IMR-90 (cell line): ENCODE measurements at regions not wholly inside any gene's neighbourhood (a gene's known extent, or its start where the extent isn't known, plus 50 kb on each side); places are given as distances from the start of the nearest gene placed in this dataset.
A peak's percentile ranks its signal among the peaks of the same experiment; 100 is the strongest.

Experiments
- ATAC-seq: fragments of 200-7000 bp; cut with Tn5 transposase; 2 replicates; pipeline ENCODE4 v1.9.1; 2020; ENCODE audit warnings: low read depth, mild to moderate bottlenecking, moderate library complexity
- BruUV-seq: library from RNA; stranded (reverse); fragments of 400-500 nt; replicated peaks from 2 replicates; lab custom pipeline; 2021; lab: Mats Ljungman, UMichigan
- CTCF ChIA-PET: fragments of 300-600 bp; formaldehyde crosslinking; extraction: SDS; loops from one replicate; lab custom pipeline; 2021; ENCODE audit warnings: antibody characterized with exemption; lab: Yijun Ruan, JAX
- POLR2A ChIA-PET: fragments of 300-600 bp; sonication (Branson Sonifier 250); formaldehyde crosslinking; loops from one replicate; lab custom pipeline; 2022; ENCODE audit warnings: antibody characterized with exemption; ENCODE audit not compliant: unreplicated experiment; lab: Charles Lee
- DNase-seq: peaks from one replicate; pipeline ENCODE4 v3.0.0; 2013
- H2AFZ ChIP-seq: replicated peaks from 2 replicates; pipeline ENCODE3; 2013; ENCODE audit warnings: low read length, mild to moderate bottlenecking; ENCODE audit not compliant: poor library complexity
- H2AK5ac ChIP-seq: 2 replicates; pipeline ENCODE4 v1.6.1; 2013; ENCODE audit warnings: low read depth, low read length, inconsistent platforms
- H2AK9ac ChIP-seq: replicated peaks from 2 replicates; pipeline ENCODE3; 2013; ENCODE audit warnings: mild to moderate bottlenecking, low read depth, low read length, moderate library complexity; ENCODE audit not compliant: poor library complexity
- H2BK120ac ChIP-seq: 2 replicates; pipeline ENCODE4 v1.6.1; 2013; ENCODE audit warnings: low read depth, low read length, inconsistent platforms
- H2BK15ac ChIP-seq: 3 replicates; pipeline ENCODE4 v1.6.1; 2013; ENCODE audit warnings: low read depth, low read length, inconsistent platforms
- H2BK20ac ChIP-seq: 2 replicates; pipeline ENCODE4 v1.6.1; 2013; ENCODE audit warnings: low read depth, mild to moderate bottlenecking, inconsistent platforms, low read length, moderate library complexity
- H2BK5ac ChIP-seq: 2 replicates; pipeline ENCODE4 v1.6.1; 2013; ENCODE audit warnings: mild to moderate bottlenecking, low read depth, low read length, inconsistent platforms; ENCODE audit not compliant: poor library complexity, severe bottlenecking
- H3K14ac ChIP-seq: replicated peaks from 2 replicates; pipeline ENCODE4 v1.6.1; 2013; ENCODE audit warnings: low read depth, low read length, inconsistent platforms
- H3K18ac ChIP-seq: 2 replicates; pipeline ENCODE4 v1.6.1; 2013; ENCODE audit warnings: low read depth, low read length, control low read depth
- H3K23ac ChIP-seq: 2 replicates; pipeline ENCODE4 v1.6.1; 2013; ENCODE audit warnings: low read depth, low read length, inconsistent platforms
- H3K27ac ChIP-seq: 2 replicates; pipeline ENCODE4 v1.5.1; 2013; ENCODE audit warnings: mild to moderate bottlenecking, control low read depth, low read length; ENCODE audit not compliant: insufficient read depth
- H3K27me3 ChIP-seq: 2 replicates; pipeline ENCODE4 v1.6.1; 2013; ENCODE audit warnings: low read length; ENCODE audit not compliant: control insufficient read depth, insufficient read depth
- H3K36me3 ChIP-seq: 2 replicates; pipeline ENCODE4 v1.6.1; 2013; ENCODE audit warnings: low read length, mixed read lengths; ENCODE audit not compliant: control insufficient read depth, insufficient read depth
- H3K4ac ChIP-seq: 2 replicates; pipeline ENCODE4 v1.6.1; 2013; ENCODE audit warnings: low read depth, low read length, inconsistent platforms
- H3K4me1 ChIP-seq: 2 replicates; pipeline ENCODE4 v1.6.1; 2013; ENCODE audit warnings: low read length, mixed read lengths; ENCODE audit not compliant: control insufficient read depth, insufficient read depth
- H3K4me2 ChIP-seq: 2 replicates; pipeline ENCODE4 v1.6.1; 2013; ENCODE audit warnings: low read depth, mild to moderate bottlenecking, control low read depth, low read length, moderate library complexity
- H3K4me3 ChIP-seq: 2 replicates; pipeline ENCODE4 v1.5.1; 2013; ENCODE audit warnings: low read depth, mild to moderate bottlenecking, control low read depth, low read length, moderate library complexity; ENCODE audit not compliant: insufficient read depth
- H3K56ac ChIP-seq: 2 replicates; pipeline ENCODE4 v1.6.1; 2013; ENCODE audit warnings: low read length, inconsistent platforms; ENCODE audit not compliant: insufficient read depth; ENCODE audit errors: extremely low read depth
- H3K79me1 ChIP-seq, 2 experiments: 2 replicates each; pipeline ENCODE4 v1.6.1; 2013; ENCODE audit warnings: low read length in 2 of 2, inconsistent platforms in 1 of 2, low read depth in 1 of 2
- H3K9ac ChIP-seq: 2 replicates; pipeline ENCODE4 v1.6.1; 2013; ENCODE audit warnings: low read depth, low read length, control low read depth
- H3K9me1 ChIP-seq: 2 replicates; pipeline ENCODE4 v1.6.1; 2013; ENCODE audit warnings: low read length, inconsistent platforms; ENCODE audit not compliant: insufficient read depth
- H3K9me3 ChIP-seq: 2 replicates; pipeline ENCODE4 v1.6.1; 2013; ENCODE audit warnings: low read length; ENCODE audit not compliant: control insufficient read depth, insufficient read depth
- H4K20me1 ChIP-seq: 2 replicates; pipeline ENCODE4 v1.6.1; 2013; ENCODE audit warnings: low read length, inconsistent platforms; ENCODE audit not compliant: insufficient read depth
- H4K5ac ChIP-seq: 2 replicates; pipeline ENCODE4 v1.6.1; 2013; ENCODE audit warnings: mild to moderate bottlenecking, low read depth, low read length, control low read depth
- H4K8ac ChIP-seq, 2 experiments: 2 replicates each; pipeline ENCODE4 v1.6.1; 2013; ENCODE audit warnings: low read depth in 2 of 2, low read length in 2 of 2, control low read depth in 1 of 2, inconsistent platforms in 1 of 2
- H4K91ac ChIP-seq: 2 replicates; pipeline ENCODE4 v1.6.1; 2013; ENCODE audit warnings: low read depth, low read length, inconsistent platforms; ENCODE audit not compliant: insufficient read depth
- ELK1 ChIP-seq: fragments of 150-350 bp; IDR thresholded peaks from 2 replicates; pipeline ENCODE4 v1.6.1; 2016; ENCODE audit warnings: low read depth, mild to moderate bottlenecking, low read length, moderate library complexity, borderline replicate concordance
- MAFK ChIP-seq: IDR thresholded peaks from 2 replicates; pipeline ENCODE4 v1.6.1; 2012; ENCODE audit warnings: low read depth, low read length, improper control_type of control experiment
- MAZ ChIP-seq: IDR thresholded peaks from 2 replicates; pipeline ENCODE4 v1.6.1; 2012; ENCODE audit warnings: low read depth, mild to moderate bottlenecking, low read length, improper control_type of control experiment, moderate library complexity, borderline replicate concordance
- WGBS, 2 experiments: methylation state at CpG; one replicate each; pipeline versions ENCODE4 v1.1.5 to v1.1.7; 2013; ENCODE audit warnings: missing lambda C conversion rate in 2 of 2; ENCODE audit not compliant: insufficient read length in 1 of 2; ENCODE audit errors: extremely low coverage in 2 of 2; 5-methylcytosine and 5-hydroxymethylcytosine counted together
- dilution Hi-C: fragments of 300-500 bp; cut with HindIII; formaldehyde crosslinking; loops from one replicate; pipeline ENCODE4 v1.14.3; 2018; ENCODE audit warnings: low sequenced_read_pairs; ENCODE audit not compliant: unreplicated experiment
- in situ Hi-C: fragments of 300-500 bp; cut with MboI; formaldehyde crosslinking; loops from 3 replicates; pipeline ENCODE4 v1.14.3; 2019; ENCODE audit warnings: low sequenced_read_pairs, inconsistent platforms, mixed read lengths
- intact Hi-C: fragments of 100-400 bp; cut with micrococcal nuclease; formaldehyde crosslinking; loops from 2 replicates; pipeline ENCODE4 v1.10.0; 2022
- TF ChIP-seq, protein P1 (sequence below): conservative IDR thresholded peaks from 2 replicates; pipeline ENCODE4 v1.5.1; 2012; ENCODE audit warnings: mild to moderate bottlenecking, low read depth, low read length, improper control_type of control experiment

DNA sequence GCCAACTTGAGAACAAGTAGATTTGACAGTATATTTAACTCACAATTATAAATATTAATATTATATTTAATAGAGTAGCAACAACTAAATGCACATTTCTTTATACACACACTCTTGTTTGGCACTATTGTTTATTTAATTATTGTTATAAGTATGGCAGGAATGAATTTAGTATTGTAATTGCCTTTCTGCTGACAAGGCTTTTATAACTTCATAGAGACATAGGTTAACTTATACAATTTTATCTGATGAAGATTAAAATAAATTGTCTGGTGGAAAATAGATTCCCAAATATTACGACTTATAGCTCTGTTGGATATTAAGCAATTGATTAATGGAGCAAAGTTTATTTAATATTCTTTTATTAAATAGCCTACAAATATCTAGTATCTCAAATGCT is 347.9 kb upstream of the CDH19 start:
- Histone ChIP-seq H2BK20ac (no peak overlapping the region), H2BK120ac (no peak overlapping the region), H2BK5ac (no peak overlapping the region), H2AFZ (no peak overlapping the region), H3K9me1 (no peaks in the 10 kb centered on the region), H2AK5ac (no peak overlapping the region), H2AK9ac (no peak overlapping the region), H3K56ac (no peak overlapping the region), H4K20me1 (no peaks in the 10 kb centered on the region), H3K4me3 (no peak overlapping the region), H4K8ac (no peak overlapping the region), H3K14ac (no peak overlapping the region), H2BK15ac (no peak overlapping the region), H3K23ac (no peak overlapping the region), H3K9me3 (peaks cover 12% of the 10 kb centered on the region), H3K4me1 (no peaks in the 10 kb centered on the region), H3K27ac (no peak overlapping the region), H3K4me2 (no peak overlapping the region), H3K9ac (no peak overlapping the region), H3K79me1 (no peaks in the 10 kb centered on the region), H4K91ac (no peak overlapping the region), H3K18ac (no peak overlapping the region), H3K27me3 (no peaks in the 10 kb centered on the region), H3K36me3 (no peaks in the 10 kb centered on the region), H4K5ac (no peak overlapping the region), H3K4ac (no peak overlapping the region)
- no CpG with 5 or more reads among the region's 1 CpG for WGBS, 2 experiments
- in situ Hi-C loops (no loop called here), dilution Hi-C loops (no loop called here), intact Hi-C loops (no loop called here)
- DNase-seq: no peak
- no TSS peak for BruUV-seq
- no peak for ATAC-seq
- POLR2A ChIA-PET: no interaction called here
- CTCF ChIA-PET: no interaction called here
- TF ChIP-seq, protein P1, sequence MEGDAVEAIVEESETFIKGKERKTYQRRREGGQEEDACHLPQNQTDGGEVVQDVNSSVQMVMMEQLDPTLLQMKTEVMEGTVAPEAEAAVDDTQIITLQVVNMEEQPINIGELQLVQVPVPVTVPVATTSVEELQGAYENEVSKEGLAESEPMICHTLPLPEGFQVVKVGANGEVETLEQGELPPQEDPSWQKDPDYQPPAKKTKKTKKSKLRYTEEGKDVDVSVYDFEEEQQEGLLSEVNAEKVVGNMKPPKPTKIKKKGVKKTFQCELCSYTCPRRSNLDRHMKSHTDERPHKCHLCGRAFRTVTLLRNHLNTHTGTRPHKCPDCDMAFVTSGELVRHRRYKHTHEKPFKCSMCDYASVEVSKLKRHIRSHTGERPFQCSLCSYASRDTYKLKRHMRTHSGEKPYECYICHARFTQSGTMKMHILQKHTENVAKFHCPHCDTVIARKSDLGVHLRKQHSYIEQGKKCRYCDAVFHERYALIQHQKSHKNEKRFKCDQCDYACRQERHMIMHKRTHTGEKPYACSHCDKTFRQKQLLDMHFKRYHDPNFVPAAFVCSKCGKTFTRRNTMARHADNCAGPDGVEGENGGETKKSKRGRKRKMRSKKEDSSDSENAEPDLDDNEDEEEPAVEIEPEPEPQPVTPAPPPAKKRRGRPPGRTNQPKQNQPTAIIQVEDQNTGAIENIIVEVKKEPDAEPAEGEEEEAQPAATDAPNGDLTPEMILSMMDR: no peak
- peak; percentile 72 for TF ChIP-seq MAFK
- TF ChIP-seq MAZ: no peak
- TF ChIP-seq ELK1: no peak
